ENCODE measurements at regions not wholly inside any gene's neighbourhood (a gene's known extent, or its start where the extent isn't known, plus 50 kb on each side); places are given as distances from the start of the nearest gene placed in this dataset.

DNA sequence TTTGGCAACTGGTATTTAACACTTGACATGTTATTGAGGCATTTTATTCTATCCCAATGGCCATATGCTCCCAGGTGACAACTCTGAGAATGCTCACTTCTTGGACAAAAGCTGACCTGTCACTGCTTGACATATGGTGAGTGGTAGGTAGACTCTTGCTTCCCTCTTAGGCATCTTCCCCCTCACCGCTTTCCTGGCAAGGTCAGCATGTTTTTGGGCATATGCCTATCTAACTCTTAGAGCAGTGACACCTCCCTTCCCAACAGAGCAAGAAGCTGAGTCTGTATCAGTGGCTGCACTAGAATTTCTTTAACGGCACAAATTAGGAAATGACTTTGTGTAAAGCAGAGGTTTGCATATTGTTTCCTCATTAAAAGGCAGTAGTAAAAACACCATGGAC is 300.7 kb downstream of the OXSM start:
- TF ChIP-seq, protein P1, sequence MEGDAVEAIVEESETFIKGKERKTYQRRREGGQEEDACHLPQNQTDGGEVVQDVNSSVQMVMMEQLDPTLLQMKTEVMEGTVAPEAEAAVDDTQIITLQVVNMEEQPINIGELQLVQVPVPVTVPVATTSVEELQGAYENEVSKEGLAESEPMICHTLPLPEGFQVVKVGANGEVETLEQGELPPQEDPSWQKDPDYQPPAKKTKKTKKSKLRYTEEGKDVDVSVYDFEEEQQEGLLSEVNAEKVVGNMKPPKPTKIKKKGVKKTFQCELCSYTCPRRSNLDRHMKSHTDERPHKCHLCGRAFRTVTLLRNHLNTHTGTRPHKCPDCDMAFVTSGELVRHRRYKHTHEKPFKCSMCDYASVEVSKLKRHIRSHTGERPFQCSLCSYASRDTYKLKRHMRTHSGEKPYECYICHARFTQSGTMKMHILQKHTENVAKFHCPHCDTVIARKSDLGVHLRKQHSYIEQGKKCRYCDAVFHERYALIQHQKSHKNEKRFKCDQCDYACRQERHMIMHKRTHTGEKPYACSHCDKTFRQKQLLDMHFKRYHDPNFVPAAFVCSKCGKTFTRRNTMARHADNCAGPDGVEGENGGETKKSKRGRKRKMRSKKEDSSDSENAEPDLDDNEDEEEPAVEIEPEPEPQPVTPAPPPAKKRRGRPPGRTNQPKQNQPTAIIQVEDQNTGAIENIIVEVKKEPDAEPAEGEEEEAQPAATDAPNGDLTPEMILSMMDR (optimal IDR thresholded peaks at IDR 0.05 in 1 of 3, IDR thresholded peaks at IDR 0.05 in 1 of 3, conservative IDR thresholded peaks at IDR 0.05 in 1 of 3; ENCODE audit: extremely low read depth in 1 of 3, insufficient read depth in 2 of 3, low read length in 3 of 3), result no peak
- TF ChIP-seq EZH2 (IDR thresholded peaks at IDR 0.05; ENCODE audit: low read length), result no peak

Measured in keratinocyte (primary cell).